ENCODE measurements at regions not wholly inside any gene's neighbourhood (a gene's known extent, or its start where the extent isn't known, plus 50 kb on each side); places are given as distances from the start of the nearest gene placed in this dataset.
"Not testable (repeated sequence)": the region's sequence is repeated elsewhere in the genome, so short reads cannot be mapped to it uniquely, and the experiment has no call there.

DNA sequence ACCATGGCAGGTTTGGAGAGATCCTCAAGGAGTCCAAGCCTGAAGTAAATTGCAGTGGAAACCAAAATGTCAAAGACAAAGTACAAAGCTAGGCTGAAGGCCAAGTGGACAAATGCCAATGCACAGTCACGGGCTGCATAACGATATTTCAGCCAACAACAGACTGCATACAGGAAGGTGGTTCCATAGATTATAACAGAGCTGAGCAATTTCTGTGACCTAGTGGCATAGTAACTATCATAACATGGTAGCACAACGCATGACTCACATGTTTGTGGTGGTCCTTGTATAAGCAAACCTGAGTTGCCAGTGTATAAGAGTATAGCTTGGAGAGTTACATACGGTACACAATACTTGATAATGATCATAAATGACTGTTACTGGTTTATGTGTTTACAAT lies 152.2 kb downstream of the KLRB1 start:
- TF ChIP-seq, protein P1, sequence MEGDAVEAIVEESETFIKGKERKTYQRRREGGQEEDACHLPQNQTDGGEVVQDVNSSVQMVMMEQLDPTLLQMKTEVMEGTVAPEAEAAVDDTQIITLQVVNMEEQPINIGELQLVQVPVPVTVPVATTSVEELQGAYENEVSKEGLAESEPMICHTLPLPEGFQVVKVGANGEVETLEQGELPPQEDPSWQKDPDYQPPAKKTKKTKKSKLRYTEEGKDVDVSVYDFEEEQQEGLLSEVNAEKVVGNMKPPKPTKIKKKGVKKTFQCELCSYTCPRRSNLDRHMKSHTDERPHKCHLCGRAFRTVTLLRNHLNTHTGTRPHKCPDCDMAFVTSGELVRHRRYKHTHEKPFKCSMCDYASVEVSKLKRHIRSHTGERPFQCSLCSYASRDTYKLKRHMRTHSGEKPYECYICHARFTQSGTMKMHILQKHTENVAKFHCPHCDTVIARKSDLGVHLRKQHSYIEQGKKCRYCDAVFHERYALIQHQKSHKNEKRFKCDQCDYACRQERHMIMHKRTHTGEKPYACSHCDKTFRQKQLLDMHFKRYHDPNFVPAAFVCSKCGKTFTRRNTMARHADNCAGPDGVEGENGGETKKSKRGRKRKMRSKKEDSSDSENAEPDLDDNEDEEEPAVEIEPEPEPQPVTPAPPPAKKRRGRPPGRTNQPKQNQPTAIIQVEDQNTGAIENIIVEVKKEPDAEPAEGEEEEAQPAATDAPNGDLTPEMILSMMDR (IDR thresholded peaks at IDR 0.05 in 2 of 3, conservative IDR thresholded peaks at IDR 0.05 in 1 of 3; ENCODE audit: control insufficient read depth in 2 of 3, extremely low read depth in 1 of 3, insufficient read depth in 1 of 3, low read depth in 3 of 3, low read length in 3 of 3), result not testable (repeated sequence)
- TF ChIP-seq EP300 (IDR thresholded peaks at IDR 0.05; ENCODE audit: borderline replicate concordance in 1 of 2, control insufficient read depth in 1 of 2, low read depth in 2 of 2, low read length in 2 of 2); POLR2A (IDR thresholded peaks at IDR 0.05; ENCODE audit: low read depth, low read length); SMC3 (IDR thresholded peaks at IDR 0.05; ENCODE audit: borderline replicate concordance, low read length); EGR1 (IDR thresholded peaks at IDR 0.05; ENCODE audit: borderline replicate concordance in 1 of 2, low read depth in 2 of 2, low read length in 2 of 2); NBN (IDR thresholded peaks at IDR 0.05); CREB1 (IDR thresholded peaks at IDR 0.05; ENCODE audit: low read depth); GABPA (IDR thresholded peaks at IDR 0.05; ENCODE audit: low read depth); CREM (IDR thresholded peaks at IDR 0.05; ENCODE audit: low read depth); FOXM1 (IDR thresholded peaks at IDR 0.05; ENCODE audit: low read depth, low read length); MXI1 (IDR thresholded peaks at IDR 0.05; ENCODE audit: low read depth, low read length): not testable (repeated sequence)
- TF ChIP-seq, protein P2, sequence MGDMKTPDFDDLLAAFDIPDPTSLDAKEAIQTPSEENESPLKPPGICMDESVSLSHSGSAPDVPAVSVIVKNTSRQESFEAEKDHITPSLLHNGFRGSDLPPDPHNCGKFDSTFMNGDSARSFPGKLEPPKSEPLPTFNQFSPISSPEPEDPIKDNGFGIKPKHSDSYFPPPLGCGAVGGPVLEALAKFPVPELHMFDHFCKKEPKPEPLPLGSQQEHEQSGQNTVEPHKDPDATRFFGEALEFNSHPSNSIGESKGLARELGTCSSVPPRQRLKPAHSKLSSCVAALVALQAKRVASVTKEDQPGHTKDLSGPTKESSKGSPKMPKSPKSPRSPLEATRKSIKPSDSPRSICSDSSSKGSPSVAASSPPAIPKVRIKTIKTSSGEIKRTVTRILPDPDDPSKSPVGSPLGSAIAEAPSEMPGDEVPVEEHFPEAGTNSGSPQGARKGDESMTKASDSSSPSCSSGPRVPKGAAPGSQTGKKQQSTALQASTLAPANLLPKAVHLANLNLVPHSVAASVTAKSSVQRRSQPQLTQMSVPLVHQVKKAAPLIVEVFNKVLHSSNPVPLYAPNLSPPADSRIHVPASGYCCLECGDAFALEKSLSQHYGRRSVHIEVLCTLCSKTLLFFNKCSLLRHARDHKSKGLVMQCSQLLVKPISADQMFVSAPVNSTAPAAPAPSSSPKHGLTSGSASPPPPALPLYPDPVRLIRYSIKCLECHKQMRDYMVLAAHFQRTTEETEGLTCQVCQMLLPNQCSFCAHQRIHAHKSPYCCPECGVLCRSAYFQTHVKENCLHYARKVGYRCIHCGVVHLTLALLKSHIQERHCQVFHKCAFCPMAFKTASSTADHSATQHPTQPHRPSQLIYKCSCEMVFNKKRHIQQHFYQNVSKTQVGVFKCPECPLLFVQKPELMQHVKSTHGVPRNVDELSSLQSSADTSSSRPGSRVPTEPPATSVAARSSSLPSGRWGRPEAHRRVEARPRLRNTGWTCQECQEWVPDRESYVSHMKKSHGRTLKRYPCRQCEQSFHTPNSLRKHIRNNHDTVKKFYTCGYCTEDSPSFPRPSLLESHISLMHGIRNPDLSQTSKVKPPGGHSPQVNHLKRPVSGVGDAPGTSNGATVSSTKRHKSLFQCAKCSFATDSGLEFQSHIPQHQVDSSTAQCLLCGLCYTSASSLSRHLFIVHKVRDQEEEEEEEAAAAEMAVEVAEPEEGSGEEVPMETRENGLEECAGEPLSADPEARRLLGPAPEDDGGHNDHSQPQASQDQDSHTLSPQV (IDR thresholded peaks at IDR 0.05), result not testable (repeated sequence)
- TF ChIP-seq, protein P3, sequence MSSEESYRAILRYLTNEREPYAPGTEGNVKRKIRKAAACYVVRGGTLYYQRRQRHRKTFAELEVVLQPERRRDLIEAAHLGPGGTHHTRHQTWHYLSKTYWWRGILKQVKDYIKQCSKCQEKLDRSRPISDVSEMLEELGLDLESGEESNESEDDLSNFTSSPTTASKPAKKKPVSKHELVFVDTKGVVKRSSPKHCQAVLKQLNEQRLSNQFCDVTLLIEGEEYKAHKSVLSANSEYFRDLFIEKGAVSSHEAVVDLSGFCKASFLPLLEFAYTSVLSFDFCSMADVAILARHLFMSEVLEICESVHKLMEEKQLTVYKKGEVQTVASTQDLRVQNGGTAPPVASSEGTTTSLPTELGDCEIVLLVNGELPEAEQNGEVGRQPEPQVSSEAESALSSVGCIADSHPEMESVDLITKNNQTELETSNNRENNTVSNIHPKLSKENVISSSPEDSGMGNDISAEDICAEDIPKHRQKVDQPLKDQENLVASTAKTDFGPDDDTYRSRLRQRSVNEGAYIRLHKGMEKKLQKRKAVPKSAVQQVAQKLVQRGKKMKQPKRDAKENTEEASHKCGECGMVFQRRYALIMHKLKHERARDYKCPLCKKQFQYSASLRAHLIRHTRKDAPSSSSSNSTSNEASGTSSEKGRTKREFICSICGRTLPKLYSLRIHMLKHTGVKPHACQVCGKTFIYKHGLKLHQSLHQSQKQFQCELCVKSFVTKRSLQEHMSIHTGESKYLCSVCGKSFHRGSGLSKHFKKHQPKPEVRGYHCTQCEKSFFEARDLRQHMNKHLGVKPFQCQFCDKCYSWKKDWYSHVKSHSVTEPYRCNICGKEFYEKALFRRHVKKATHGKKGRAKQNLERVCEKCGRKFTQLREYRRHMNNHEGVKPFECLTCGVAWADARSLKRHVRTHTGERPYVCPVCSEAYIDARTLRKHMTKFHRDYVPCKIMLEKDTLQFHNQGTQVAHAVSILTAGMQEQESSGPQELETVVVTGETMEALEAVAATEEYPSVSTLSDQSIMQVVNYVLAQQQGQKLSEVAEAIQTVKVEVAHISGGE (CRISPR knock-in tag; IDR thresholded peaks at IDR 0.05), result not testable (repeated sequence)
